SK-N-SH (cell line): ENCODE measurements at regions not wholly inside any gene's neighbourhood (a gene's known extent, or its start where the extent isn't known, plus 50 kb on each side); places are given as distances from the start of the nearest gene placed in this dataset.

Experiments used
- CTCF ChIP-seq: fragments of 200-600 bp; sonication (generic); IDR thresholded peaks from 2 replicates; pipeline ENCODE4 v1.6.1; 2017; ENCODE audit warnings: antibody characterized with exemption, mild to moderate bottlenecking, moderate library complexity
- ELF1 ChIP-seq: IDR thresholded peaks from 2 replicates; pipeline ENCODE4 v1.4.0; 2012
- EP300 ChIP-seq, 2 experiments: IDR thresholded peaks; 2 replicates each; pipeline versions ENCODE4 v1.4.0 to v1.6.1; 2012; ENCODE audit warnings: borderline replicate concordance in 1 of 2, low read depth in 1 of 2, low read length in 1 of 2
- FOXM1 ChIP-seq: IDR thresholded peaks from 2 replicates; pipeline ENCODE4 v1.4.0; 2012; ENCODE audit warnings: low read depth, mild to moderate bottlenecking
- POLR2AphosphoS5 ChIP-seq: IDR thresholded peaks from 2 replicates; pipeline ENCODE4 v1.6.1; 2012; ENCODE audit warnings: low read depth, low read length
- RAD21 ChIP-seq: IDR thresholded peaks from 2 replicates; pipeline ENCODE4 v1.6.1; 2012; ENCODE audit warnings: mild to moderate bottlenecking, low read length
- REST ChIP-seq: IDR thresholded peaks from 2 replicates; pipeline ENCODE4 v1.6.1; 2012; ENCODE audit warnings: mild to moderate bottlenecking, low read depth, low read length, moderate library complexity
- SMC3 ChIP-seq: IDR thresholded peaks from 2 replicates; pipeline ENCODE4 v1.6.1; 2012; ENCODE audit warnings: low read depth, low read length, improper control_type of control experiment
- YY1 ChIP-seq: IDR thresholded peaks from 2 replicates; pipeline ENCODE4 v1.4.0; 2012; ENCODE audit warnings: low read depth, mild to moderate bottlenecking
- TF ChIP-seq, protein P1 (sequence below): fragments of 150-350 bp; IDR thresholded peaks from 2 replicates; pipeline ENCODE4 v1.6.1; 2017; ENCODE audit warnings: antibody characterized with exemption, low read length, low read depth, borderline replicate concordance
- TF ChIP-seq, protein P2 (sequence below): IDR thresholded peaks from 2 replicates; pipeline ENCODE4 v1.4.0; 2012; ENCODE audit warnings: low read depth, borderline replicate concordance

DNA sequence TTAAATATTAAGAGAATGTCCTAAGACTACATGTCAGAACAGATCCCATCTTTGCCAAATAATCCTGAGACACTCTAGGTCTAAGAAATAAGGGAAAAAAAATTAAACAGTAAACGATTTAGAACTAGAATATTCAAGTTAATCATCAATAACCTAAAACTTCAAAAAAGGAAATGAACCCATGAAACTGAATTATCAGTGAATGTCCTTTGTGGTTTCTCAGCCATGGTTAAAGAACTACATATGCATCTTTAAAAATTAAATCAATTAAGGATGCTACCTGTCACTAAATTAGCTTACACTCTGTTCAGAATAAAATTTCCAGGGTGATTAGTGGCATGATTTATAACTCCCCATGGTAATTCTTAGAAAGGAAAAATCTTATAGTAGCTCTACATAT lies 850.0 kb upstream of the C9orf72 start:
- TF ChIP-seq EP300 (IDR thresholded peaks at IDR 0.05; ENCODE audit: borderline replicate concordance in 1 of 2, low read depth in 1 of 2, low read length in 1 of 2) (no peak), FOXM1 (no peak), CTCF (no peak), POLR2AphosphoS5 (no peak), SMC3 (no peak), REST (no peak), RAD21 (no peak), YY1 (no peak), ELF1 (no peak)
- TF ChIP-seq, protein P1, sequence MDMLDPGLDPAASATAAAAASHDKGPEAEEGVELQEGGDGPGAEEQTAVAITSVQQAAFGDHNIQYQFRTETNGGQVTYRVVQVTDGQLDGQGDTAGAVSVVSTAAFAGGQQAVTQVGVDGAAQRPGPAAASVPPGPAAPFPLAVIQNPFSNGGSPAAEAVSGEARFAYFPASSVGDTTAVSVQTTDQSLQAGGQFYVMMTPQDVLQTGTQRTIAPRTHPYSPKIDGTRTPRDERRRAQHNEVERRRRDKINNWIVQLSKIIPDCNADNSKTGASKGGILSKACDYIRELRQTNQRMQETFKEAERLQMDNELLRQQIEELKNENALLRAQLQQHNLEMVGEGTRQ: no peak
- TF ChIP-seq, protein P2, sequence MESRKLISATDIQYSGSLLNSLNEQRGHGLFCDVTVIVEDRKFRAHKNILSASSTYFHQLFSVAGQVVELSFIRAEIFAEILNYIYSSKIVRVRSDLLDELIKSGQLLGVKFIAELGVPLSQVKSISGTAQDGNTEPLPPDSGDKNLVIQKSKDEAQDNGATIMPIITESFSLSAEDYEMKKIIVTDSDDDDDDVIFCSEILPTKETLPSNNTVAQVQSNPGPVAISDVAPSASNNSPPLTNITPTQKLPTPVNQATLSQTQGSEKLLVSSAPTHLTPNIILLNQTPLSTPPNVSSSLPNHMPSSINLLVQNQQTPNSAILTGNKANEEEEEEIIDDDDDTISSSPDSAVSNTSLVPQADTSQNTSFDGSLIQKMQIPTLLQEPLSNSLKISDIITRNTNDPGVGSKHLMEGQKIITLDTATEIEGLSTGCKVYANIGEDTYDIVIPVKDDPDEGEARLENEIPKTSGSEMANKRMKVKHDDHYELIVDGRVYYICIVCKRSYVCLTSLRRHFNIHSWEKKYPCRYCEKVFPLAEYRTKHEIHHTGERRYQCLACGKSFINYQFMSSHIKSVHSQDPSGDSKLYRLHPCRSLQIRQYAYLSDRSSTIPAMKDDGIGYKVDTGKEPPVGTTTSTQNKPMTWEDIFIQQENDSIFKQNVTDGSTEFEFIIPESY: no peak
